HepG2 (cell line): ENCODE measurements at regions not wholly inside any gene's neighbourhood (a gene's known extent, or its start where the extent isn't known, plus 50 kb on each side); places are given as distances from the start of the nearest gene placed in this dataset.

Experiments used
- ATF4 ChIP-seq, 2 experiments: fragments of 450-650 bp in 1 of 2; sonication (generic) in 1 of 2; formaldehyde crosslinking; IDR thresholded peaks; 2 replicates each; pipeline versions ENCODE4 v1.5.0 to v1.8.0; 2020 to 2022; ENCODE audit warnings: mild to moderate bottlenecking in 1 of 2, missing genetic modification reagents in 1 of 2
- EP300 ChIP-seq, 3 experiments: sonication (generic) in 1 of 3; formaldehyde crosslinking in 1 of 3; IDR thresholded peaks; 2 replicates each; pipeline versions ENCODE4 v1.5.1 to v1.6.1; 2011 to 2020; ENCODE audit warnings: low read depth in 2 of 3, low read length in 2 of 3, borderline replicate concordance in 1 of 3, improper control_type of control experiment in 1 of 3, mild to moderate bottlenecking in 1 of 3, missing genetic modification reagents in 1 of 3, moderate library complexity in 1 of 3
- FOXA3 ChIP-seq: IDR thresholded peaks from 2 replicates; pipeline ENCODE4 v1.6.1; 2016; ENCODE audit warnings: missing genetic modification reagents, missing compliant biosample characterization
- FOXK1 ChIP-seq: sonication (generic); formaldehyde crosslinking; IDR thresholded peaks from 2 replicates; pipeline ENCODE4 v1.4.0; 2020; ENCODE audit warnings: low read depth, missing genetic modification reagents, borderline replicate concordance
- FOXO1 ChIP-seq: sonication (generic); formaldehyde crosslinking; IDR thresholded peaks from 2 replicates; pipeline ENCODE4 v1.4.0; 2020; ENCODE audit warnings: missing genetic modification reagents
- HMG20A ChIP-seq: IDR thresholded peaks from 2 replicates; pipeline ENCODE4 v1.6.1; 2016; ENCODE audit warnings: borderline replicate concordance
- HMGXB4 ChIP-seq, 2 experiments: sonication (generic) in 1 of 2; formaldehyde crosslinking in 1 of 2; IDR thresholded peaks; 2 replicates each; pipeline versions ENCODE4 v1.4.0 to v1.6.1; 2018 to 2020; ENCODE audit warnings: missing genetic modification reagents in 2 of 2, borderline replicate concordance in 1 of 2, low read depth in 1 of 2, mild to moderate bottlenecking in 1 of 2, missing biosample characterization in 1 of 2
- HOMEZ ChIP-seq: IDR thresholded peaks from 2 replicates; pipeline ENCODE4 v1.6.1; 2016; ENCODE audit warnings: low read depth
- IRF2 ChIP-seq: IDR thresholded peaks from 2 replicates; pipeline ENCODE4 v1.6.1; 2018; ENCODE audit warnings: missing genetic modification reagents, missing compliant biosample characterization
- MED1 ChIP-seq: sonication (generic); formaldehyde crosslinking; IDR thresholded peaks from 2 replicates; pipeline ENCODE4 v1.4.0; 2020; ENCODE audit warnings: missing genetic modification reagents
- RARA ChIP-seq: IDR thresholded peaks from 2 replicates; pipeline ENCODE4 v1.6.1; 2016; ENCODE audit warnings: missing genetic modification reagents, missing compliant biosample characterization
- RERE ChIP-seq: IDR thresholded peaks from 2 replicates; pipeline ENCODE4 v1.6.1; 2016; ENCODE audit warnings: low read depth, missing genetic modification reagents, missing compliant biosample characterization
- SIN3B ChIP-seq: fragments of 150-350 bp; IDR thresholded peaks from 2 replicates; pipeline ENCODE4 v1.6.1; 2014; ENCODE audit warnings: low read length
- TFAP4 ChIP-seq: sonication (generic); IDR thresholded peaks from 2 replicates; pipeline ENCODE4 v1.6.1; 2016; ENCODE audit warnings: low read depth, borderline replicate concordance
- YEATS2 ChIP-seq: sonication (generic); formaldehyde crosslinking; IDR thresholded peaks from 2 replicates; pipeline ENCODE4 v1.4.0; 2020; ENCODE audit warnings: missing genetic modification reagents, borderline replicate concordance
- ZMYM3 ChIP-seq: sonication (generic); formaldehyde crosslinking; IDR thresholded peaks from 2 replicates; pipeline ENCODE4 v1.5.1; 2020; ENCODE audit warnings: mild to moderate bottlenecking, missing genetic modification reagents
- ZNF124 ChIP-seq: sonication (generic); formaldehyde crosslinking; IDR thresholded peaks from 2 replicates; pipeline ENCODE4 v1.4.0; 2020; ENCODE audit warnings: missing genetic modification reagents
- ZNF3 ChIP-seq: IDR thresholded peaks from 2 replicates; pipeline ENCODE4 v1.7.0; 2017; ENCODE audit warnings: inconsistent platforms
- ZNF644 ChIP-seq: IDR thresholded peaks from 2 replicates; pipeline ENCODE4 v1.6.1; 2016; ENCODE audit warnings: low read depth

DNA sequence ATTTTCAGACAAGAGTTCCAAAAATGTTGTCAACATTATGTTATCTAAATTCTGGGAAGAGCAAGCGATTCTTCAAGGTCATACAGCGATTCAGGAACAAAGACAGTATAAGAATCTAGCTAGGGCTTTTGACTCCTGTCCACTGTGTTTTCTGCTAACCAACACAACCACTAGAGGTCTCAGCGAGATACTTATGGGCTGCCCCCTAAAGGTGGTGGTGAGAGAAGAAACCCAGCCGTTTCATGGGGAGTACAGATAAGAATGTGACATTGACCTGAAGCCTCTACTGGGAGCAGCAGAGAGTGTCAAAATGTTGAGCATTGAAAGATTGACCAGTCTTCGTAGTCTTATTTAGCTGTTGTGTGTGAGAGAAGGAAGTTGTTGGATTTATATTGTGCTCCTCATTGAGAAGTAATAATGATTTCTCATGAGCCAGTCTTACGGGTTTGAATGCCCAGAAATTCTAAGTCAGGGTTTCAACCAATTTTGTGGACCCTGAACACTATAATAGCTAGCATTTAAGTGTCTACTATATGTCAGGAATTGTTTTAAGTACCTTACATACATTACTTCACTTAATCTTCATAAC, 168.3 kb downstream of the SPRY1 start (continued):
- TF ChIP-seq TFAP4 (peak; percentile 35; the same call in 1 of the 2 replicates), ZMYM3 (CRISPR knock-in tag) (peak; percentile 52; the same call in 1 of the 2 replicates), FOXO1 (CRISPR knock-in tag) (0 out of 2 replicates have a peak, but pooled peaks have one; percentile 36), FOXA3 (CRISPR knock-in tag) (peak; percentile 67), ZNF124 (CRISPR knock-in tag) (peak; percentile 63; the same call in 1 of the 2 replicates), IRF2 (CRISPR knock-in tag) (peak; percentile 79; the same call in 1 of the 2 replicates), RARA (CRISPR knock-in tag) (peak; percentile 59), ATF4 (CRISPR knock-in tag; IDR thresholded peaks at IDR 0.05) (peak in 1 of 2 experiments; percentile 23; a peak in 1 of 4 replicates), MED1 (CRISPR knock-in tag) (peak; percentile 79), HMG20A (CRISPR knock-in tag) (peak; percentile 61; the same call in 1 of the 2 replicates), ZNF644 (CRISPR knock-in tag) (peak; percentile 87), HOMEZ (CRISPR knock-in tag) (peak; percentile 95), YEATS2 (peak; percentile 43; the same call in 1 of the 2 replicates), RERE (CRISPR knock-in tag) (0 out of 2 replicates have a peak, but pooled peaks have one; percentile 40), SIN3B (no peak), FOXK1 (peak; percentile 66; the same call in 1 of the 2 replicates), ZNF3 (CRISPR knock-in tag) (no peak), EP300 (IDR thresholded peaks at IDR 0.05; ENCODE audit: low read depth in 2 of 2, low read length in 2 of 2) (peak in 1 of 2 experiments; percentile 63; a peak in 2 of 4 replicates), EP300 (CRISPR knock-in tag; IDR thresholded peaks at IDR 0.05; ENCODE audit: borderline replicate concordance) (no peak), HMGXB4 (CRISPR knock-in tag; IDR thresholded peaks at IDR 0.05; ENCODE audit: borderline replicate concordance in 1 of 2, low read depth in 1 of 2) (peak; percentile 79 to 95)
